Esophagus squamous epithelium (tissue), 5 donors: ENCODE measurements at regions not wholly inside any gene's neighbourhood (a gene's known extent, or its start where the extent isn't known, plus 50 kb on each side); places are given as distances from the start of the nearest gene placed in this dataset.
"Not testable (repeated sequence)": the region's sequence is repeated elsewhere in the genome, so short reads cannot be mapped to it uniquely, and the experiment has no call there.

Experiments
- DNase-seq: peaks from one replicate; lab custom pipeline; 2025; lab: John Stamatoyannopoulos, UW
- H3K27ac ChIP-seq, 4 donors: fragments of 200-600 bp; sonication (generic); one replicate each; pipeline ENCODE4 v1.5.1; 2016 to 2019; ENCODE audit warnings: mild to moderate bottlenecking in 1 of 4
- H3K27me3 ChIP-seq, 4 donors: fragments of 200-600 bp; sonication (generic); 1 replicate in 3 of 4; 2 replicates in 1 of 4; pipeline versions ENCODE4 v1.5.1 to v1.6.0; 2017 to 2021; ENCODE audit warnings: antibody characterized with exemption in 1 of 4
- H3K36me3 ChIP-seq, 3 donors: fragments of 200-600 bp; sonication (generic); one replicate each; pipeline ENCODE4 v1.5.1; 2016 to 2019
- H3K4me1 ChIP-seq, 3 donors: fragments of 200-600 bp; sonication (generic); one replicate each; pipeline ENCODE4 v1.5.1; 2017 to 2019
- H3K4me3 ChIP-seq, 4 donors: fragments of 200-600 bp; sonication (generic); 1 replicate in 3 of 4; 2 replicates in 1 of 4; pipeline ENCODE4 v1.5.1; 2016 to 2019; ENCODE audit warnings: mild to moderate bottlenecking in 2 of 4, moderate library complexity in 1 of 4
- H3K9me3 ChIP-seq, 3 donors: fragments of 200-600 bp; sonication (generic); one replicate each; pipeline ENCODE4 v1.5.1; 2016 to 2019
- WGBS, 2 donors: methylation state at CpG; one replicate each; pipeline ENCODE4 v1.1.5; 2018; 5-methylcytosine and 5-hydroxymethylcytosine counted together
- intact Hi-C: fragments of 100-400 bp; cut with DNase I; formaldehyde crosslinking; loops from one replicate; pipeline ENCODE4 v1.15.0; 2022
- donor health status: DM: yes; HTN: yes; CAD: no.

DNA sequence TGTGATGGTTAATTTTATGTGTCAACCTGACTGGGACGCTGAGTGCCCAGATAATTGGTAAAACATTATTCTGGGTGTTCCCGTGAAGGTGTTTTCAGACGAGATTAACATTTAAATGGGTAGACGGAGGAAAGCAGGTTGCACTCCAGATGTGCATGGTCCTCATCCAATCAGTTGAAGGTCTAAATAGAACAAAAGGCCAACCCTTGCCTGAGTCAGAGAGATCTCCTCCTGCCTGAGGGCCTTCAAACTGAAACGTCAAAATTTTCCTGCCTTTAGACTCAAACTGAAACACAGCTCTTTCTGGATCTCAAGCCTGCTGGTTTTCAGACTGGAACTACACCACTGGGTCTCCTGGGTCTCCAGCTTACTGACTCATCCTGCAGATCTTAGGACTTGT, 73.5 kb downstream of the NPIPA8 start:
- H3K27ac ChIP-seq, H3K27me3 ChIP-seq, intact Hi-C loops, DNase-seq, H3K9me3 ChIP-seq, H3K36me3 ChIP-seq, H3K4me3 ChIP-seq, H3K4me1 ChIP-seq: not testable (repeated sequence)
- no CpG with 5 or more reads among the region's 5 CpGs for WGBS, 2 donors

DNA sequence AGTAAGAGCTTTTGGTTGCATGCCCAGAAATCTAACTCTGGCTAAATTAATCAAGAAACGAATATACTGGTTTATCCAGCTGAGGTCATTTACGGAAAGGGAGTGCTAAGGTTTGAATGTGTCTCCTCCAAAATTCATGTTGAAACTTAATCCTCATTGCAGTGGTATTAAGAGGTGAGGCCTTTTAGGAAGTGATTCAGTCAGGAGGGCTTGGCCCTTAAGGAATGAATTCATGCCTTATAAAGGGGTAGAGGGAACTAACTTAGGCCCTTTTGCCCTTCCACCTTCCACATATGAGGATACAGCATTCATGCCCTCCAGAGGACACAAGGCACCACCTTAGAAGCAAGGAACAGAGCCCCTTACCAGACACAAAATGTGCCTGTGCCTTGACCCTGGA, 74.7 kb downstream of the NPIPA8 start:
- H3K9me3 ChIP-seq, intact Hi-C loops, H3K4me1 ChIP-seq, H3K27me3 ChIP-seq, H3K36me3 ChIP-seq, H3K4me3 ChIP-seq, H3K27ac ChIP-seq, DNase-seq: not testable (repeated sequence)
- WGBS, 2 donors: no CpG with 5 or more reads among the region's 2 CpGs

DNA sequence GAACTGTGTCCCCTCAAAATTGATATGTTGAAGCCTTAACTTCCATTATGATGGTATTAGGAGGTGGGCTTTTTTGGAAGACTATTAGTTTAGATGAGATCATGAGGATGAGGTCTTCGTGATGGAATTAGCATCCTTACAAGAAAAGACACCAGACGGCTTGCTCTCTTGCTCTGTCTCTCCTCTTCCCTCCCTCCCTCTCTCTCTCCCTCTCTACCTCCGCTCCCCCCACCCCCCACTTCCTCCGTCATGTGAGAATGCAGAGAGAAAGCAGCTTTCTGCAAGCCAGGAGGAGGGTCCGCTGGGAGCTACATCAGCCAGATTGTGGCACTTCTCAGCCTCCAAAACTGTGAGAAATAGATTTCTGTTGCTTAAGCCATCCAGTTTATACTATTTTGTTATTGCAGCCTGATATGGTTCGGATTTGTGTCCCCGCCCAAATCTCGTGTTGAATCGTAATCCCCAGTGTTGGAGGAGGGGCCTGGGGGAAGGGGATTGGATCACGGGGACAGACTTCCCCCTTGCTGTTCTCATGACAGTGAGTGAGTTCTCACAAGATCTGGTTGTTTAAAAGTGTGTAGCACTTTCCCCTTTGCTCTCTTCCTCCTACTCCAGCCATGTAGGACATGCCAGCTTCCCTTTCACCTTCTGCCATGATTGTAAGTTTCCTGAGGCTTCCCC, 76.9 kb downstream of the NPIPA8 start:
- H3K4me1 ChIP-seq, H3K36me3 ChIP-seq, H3K9me3 ChIP-seq, H3K27me3 ChIP-seq, DNase-seq, intact Hi-C loops, H3K27ac ChIP-seq, H3K4me3 ChIP-seq: not testable (repeated sequence)
- 10 to 14% methylated on average over 2 to 4 of the region's 10 CpGs for WGBS, 2 donors

DNA sequence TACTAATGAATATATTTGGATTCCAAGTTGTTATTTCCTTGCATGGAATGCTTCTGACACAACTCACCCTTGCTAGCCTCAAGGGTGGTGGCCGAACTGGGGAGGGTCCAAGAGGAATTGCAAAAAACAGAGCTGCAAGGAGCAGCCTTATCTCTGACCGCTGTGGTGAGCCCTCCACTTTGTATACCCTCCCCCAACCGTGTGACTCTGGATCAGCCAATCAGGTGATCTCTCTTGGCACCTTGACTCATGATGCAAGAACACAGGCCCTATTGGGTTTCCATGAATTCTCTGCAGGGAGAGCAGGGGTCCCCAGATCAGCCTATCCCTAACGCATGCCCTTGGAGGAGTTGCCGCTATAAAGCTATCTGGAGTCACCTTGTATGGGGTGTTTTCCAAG, 83.6 kb downstream of the NPIPA8 start:
- H3K27me3 ChIP-seq, H3K27ac ChIP-seq, H3K9me3 ChIP-seq, intact Hi-C loops, DNase-seq, H3K4me3 ChIP-seq, H3K4me1 ChIP-seq, H3K36me3 ChIP-seq: not testable (repeated sequence)
- WGBS, 2 donors: no CpG with 5 or more reads among the region's 5 CpGs

DNA sequence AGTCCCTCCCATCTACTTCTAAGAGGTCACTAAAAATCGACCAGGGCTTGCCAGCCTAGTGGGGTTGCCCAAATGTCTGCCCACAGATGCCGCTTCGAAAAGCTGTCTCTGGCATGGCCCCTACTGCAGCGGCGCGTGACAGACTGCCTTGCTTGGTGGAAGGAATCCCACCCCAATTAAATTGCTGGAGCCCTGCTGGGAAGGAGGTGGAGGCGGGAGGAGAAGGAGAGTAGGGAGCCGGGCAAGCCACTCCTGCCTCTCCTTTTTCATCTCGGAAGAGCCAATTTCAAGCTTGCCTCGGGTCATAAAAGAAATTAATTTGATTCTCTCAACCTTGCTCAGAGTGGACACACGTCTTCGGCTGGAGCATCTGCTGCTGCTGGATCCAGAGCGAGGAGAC, 106.0 kb downstream of the NPIPA8 start:
- H3K27me3 ChIP-seq, H3K4me1 ChIP-seq, DNase-seq, intact Hi-C loops, H3K27ac ChIP-seq, H3K36me3 ChIP-seq, H3K9me3 ChIP-seq, H3K4me3 ChIP-seq: not testable (repeated sequence)
- WGBS, 2 donors: 10% methylated on average over 2 of the region's 13 CpGs; no CpG with 5 or more reads in 1 of the 2 donors

DNA sequence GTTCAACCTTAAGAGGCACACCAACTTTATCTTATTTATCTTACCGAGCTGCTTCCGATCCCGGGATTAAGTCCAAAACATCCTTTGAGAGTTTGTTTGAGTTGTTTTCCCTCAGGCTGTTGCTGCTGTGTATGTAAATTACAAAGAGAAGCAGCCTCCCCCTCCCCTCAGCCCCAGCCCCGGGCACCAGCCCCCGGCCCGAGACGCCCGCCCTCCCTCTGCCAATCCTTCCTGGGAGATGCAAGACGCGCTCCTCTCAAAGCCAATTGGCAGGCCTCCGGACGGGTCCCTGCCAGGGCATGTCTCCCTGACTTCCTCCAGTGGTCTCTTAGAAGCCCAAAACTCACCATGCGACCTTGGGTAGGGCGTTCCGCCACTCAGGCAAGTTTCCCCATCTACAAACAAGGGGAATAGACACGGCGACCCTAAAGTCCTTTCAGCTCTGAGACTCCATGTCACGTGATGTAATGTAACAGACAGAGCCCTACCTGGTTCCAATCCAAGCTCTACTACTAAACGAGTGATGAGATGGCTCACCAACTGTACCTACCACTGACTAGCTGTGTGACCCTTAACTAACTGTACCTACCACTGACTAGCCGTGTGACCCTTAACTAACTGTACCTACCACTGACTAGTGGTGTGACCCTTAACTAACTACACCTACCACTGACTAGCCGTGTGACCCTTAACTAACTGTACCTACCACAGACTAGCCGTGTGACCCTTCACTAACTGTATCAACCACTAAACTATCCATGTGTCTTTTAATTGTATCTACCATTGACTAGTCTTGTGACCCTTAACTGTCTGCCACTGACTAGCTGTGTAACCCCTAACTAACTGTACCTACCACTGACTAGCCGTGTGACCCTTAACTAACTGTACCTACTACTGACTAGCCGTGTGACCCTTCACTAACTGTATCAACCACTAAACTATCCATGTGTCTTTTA, 114.2 kb downstream of the NPIPA8 start:
- H3K36me3 ChIP-seq, H3K4me3 ChIP-seq, intact Hi-C loops, H3K9me3 ChIP-seq, DNase-seq, H3K27me3 ChIP-seq, H3K27ac ChIP-seq, H3K4me1 ChIP-seq: not testable (repeated sequence)
- WGBS, 2 donors: 53 to 79% methylated on average over 4 to 5 of the region's 24 CpGs

DNA sequence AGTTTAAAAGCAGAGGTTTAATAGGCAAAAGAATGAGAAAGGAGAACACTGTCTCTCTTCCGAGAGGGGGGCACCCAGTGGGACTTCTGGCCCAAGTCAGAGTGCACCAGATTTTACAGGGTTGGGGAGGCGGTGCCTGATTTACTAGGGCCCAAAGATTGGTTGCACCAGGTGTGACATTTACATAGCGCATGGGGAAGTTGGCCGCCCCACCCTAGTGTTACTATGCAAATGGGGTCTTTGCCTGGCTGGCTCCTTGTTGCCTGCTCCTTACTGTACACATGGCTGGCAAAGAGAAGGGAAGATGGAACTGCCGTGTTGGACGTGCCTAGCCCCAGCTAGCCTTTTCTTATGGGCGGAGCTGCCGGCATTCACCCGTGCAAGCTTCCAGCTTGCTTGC, 118.8 kb downstream of the NPIPA8 start:
- no CpG with 5 or more reads among the region's 9 CpGs for WGBS, 2 donors

DNA sequence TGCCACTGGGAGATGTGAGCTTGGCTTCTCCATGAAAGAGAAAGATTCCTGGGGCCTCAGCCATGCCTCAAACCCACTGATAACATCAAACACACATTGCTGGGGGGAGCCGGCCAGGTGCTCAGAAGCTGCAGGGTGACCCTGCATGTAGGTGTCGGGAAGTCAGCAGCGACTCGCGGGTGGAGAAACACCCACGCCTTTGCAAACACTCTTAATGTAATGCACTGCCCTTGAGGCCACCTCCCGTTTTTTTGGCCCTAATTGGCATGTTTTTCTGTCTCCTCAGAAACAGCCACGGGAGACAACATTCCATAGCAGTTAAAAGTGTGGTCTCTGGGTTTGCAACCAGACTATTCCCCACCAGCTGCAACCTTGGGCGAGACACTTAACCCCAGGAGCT, 119.7 kb downstream of the NPIPA8 start:
- intact Hi-C loops, H3K27ac ChIP-seq, H3K36me3 ChIP-seq, DNase-seq, H3K4me1 ChIP-seq, H3K9me3 ChIP-seq, H3K4me3 ChIP-seq: not testable (repeated sequence)
- peaks cover 0 to 25% (median 0%) of the 10 kb centered on the region in 4 donors for H3K27me3 ChIP-seq
- no CpG with 5 or more reads among the region's 9 CpGs for WGBS, 2 donors

More for the DNA sequence above, 118.8 kb downstream of the NPIPA8 start:
- DNase-seq, H3K27ac ChIP-seq, H3K4me3 ChIP-seq, intact Hi-C loops, H3K9me3 ChIP-seq, H3K4me1 ChIP-seq, H3K36me3 ChIP-seq: not testable (repeated sequence)
- H3K27me3 ChIP-seq: peaks cover 0 to 22% (median 0%) of the 10 kb centered on the region in 4 donors

DNA sequence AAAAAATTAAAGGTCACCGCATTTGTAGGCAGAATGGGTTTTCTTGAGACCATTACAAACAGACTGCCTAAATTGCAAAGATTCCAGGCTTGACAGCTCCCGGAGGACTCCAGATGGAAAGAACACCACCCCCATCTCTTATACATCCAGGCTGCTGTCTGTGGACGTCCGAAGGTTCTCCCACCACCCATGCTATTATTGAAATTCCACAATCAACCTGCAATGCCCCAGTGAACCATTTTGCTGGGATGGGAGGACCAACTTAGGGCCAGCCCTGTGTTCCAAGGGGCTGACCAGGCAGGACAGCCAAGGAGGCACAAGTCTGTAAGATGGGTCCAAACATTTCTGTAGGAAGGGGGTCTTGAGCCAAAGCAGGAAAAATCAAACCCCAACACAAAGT, 122.7 kb downstream of the NPIPA8 start:
- H3K27ac ChIP-seq, H3K4me1 ChIP-seq, DNase-seq, intact Hi-C loops, H3K36me3 ChIP-seq, H3K4me3 ChIP-seq, H3K9me3 ChIP-seq: not testable (repeated sequence)
- WGBS, 2 donors: 57 to 75% methylated on average over 2 to 4 of the region's 4 CpGs
- peaks cover 0 to 22% (median 0%) of the 10 kb centered on the region in 4 donors for H3K27me3 ChIP-seq

DNA sequence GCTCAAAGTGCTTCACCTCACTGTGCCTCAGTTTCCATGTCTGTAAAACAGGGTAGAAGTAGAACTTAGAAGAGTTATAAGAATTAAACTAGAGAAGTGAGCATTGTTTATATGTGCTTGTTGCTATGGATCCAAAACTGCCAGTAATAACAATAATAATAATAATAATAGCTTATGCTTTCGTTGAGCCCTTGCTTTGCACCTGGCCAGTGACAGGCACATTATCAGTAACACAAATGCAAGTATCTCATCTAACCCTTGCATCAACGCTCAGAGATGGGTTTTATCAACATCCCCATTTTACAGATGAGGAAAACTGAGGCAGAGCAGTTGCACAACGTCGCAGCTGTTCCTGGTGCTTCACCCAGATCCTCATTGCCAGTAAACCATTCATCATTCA, 125.0 kb downstream of the NPIPA8 start:
- H3K4me1 ChIP-seq, H3K9me3 ChIP-seq, H3K27ac ChIP-seq, intact Hi-C loops, DNase-seq, H3K36me3 ChIP-seq, H3K4me3 ChIP-seq: not testable (repeated sequence)
- H3K27me3 ChIP-seq: peaks cover 0 to 22% (median 0%) of the 10 kb centered on the region in 4 donors
- WGBS, 2 donors: 53 to 86% methylated on average over 2 to 4 of the region's 4 CpGs

DNA sequence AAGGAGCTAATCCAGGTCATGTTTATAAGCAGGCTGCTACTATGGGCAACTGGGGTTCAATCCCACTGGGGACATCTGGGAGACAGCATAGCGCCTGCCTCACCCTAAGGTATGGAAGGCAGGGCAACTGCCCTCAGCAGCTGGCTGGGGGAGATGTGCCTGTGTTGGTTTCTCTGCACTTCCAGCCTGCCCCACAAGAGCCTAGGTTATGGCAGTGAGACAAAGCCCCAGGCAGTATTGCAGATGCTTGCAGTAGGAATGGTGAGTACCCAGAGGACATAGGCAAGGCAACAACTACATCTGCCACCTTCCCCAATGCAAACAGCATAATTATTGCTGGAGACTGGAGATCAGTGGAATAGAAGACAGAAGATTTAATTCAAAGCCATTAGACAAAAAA, 131.8 kb downstream of the NPIPA8 start:
- WGBS, 2 donors: no CpG with 5 or more reads among the region's 1 CpG

DNA sequence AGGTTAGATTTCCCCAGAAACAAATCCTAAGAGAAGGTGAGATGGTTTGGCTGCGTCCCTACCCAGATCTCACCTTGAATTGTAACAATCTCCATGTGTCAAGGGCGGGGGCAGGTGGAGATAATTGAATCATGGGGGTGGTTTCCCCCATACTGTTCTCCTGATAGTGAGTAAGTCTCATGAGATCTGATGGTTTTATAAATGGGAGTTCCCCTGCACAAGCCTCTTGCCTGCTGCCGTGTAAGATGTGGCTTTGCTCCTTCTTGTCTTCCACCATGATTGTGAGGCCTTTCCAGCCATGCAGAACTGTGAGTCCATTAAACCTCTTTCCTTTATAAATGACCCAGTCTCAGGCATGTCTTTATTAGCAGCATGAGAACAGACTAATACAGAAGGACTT, 132.2 kb downstream of the NPIPA8 start:
- H3K4me3 ChIP-seq, intact Hi-C loops, DNase-seq, H3K27ac ChIP-seq, H3K9me3 ChIP-seq, H3K27me3 ChIP-seq, H3K4me1 ChIP-seq, H3K36me3 ChIP-seq: not testable (repeated sequence)
- 69% methylated on average over 2 of the region's 3 CpGs; no CpG with 5 or more reads in 1 of the 2 donors for WGBS, 2 donors

More for the DNA sequence above, 131.8 kb downstream of the NPIPA8 start:
- intact Hi-C loops, H3K4me3 ChIP-seq, H3K9me3 ChIP-seq, H3K4me1 ChIP-seq, DNase-seq, H3K27ac ChIP-seq, H3K27me3 ChIP-seq, H3K36me3 ChIP-seq: not testable (repeated sequence)

DNA sequence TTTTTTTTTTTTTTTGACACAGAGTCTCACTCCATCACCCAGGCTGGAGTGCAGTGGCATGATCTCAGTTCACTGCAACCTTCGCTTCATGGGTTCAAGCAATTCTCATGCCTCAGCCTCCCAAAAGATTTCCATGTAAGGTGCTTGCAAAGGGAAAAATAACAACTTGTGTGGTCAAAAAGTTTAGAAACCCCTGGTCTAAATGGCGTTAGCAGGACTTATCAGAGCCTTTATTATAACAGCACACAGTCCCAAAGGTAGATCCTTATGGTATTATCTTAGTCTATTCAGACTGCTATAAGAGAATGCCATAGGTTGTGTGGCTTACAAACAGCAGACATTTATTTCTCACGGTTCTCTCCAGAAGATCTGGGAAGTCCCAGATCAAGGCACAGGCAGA, 135.0 kb downstream of the NPIPA8 start:
- H3K27ac ChIP-seq, intact Hi-C loops, DNase-seq, H3K27me3 ChIP-seq, H3K4me1 ChIP-seq, H3K9me3 ChIP-seq, H3K36me3 ChIP-seq, H3K4me3 ChIP-seq: not testable (repeated sequence)
- 88 to 92% methylated on average over 2 of the region's 3 CpGs for WGBS, 2 donors
